PFSK-1 (cell line): ENCODE measurements at regions not wholly inside any gene's neighbourhood (a gene's known extent, or its start where the extent isn't known, plus 50 kb on each side); places are given as distances from the start of the nearest gene placed in this dataset.

ENCODE experiments used
- FOXP2 ChIP-seq: optimal IDR thresholded peaks from 2 replicates; pipeline ENCODE3; 2011; ENCODE audit warnings: borderline replicate concordance, control low read depth, inconsistent platforms; ENCODE audit not compliant: insufficient read depth; ENCODE audit errors: extremely low read length, extremely low read depth
- POLR2AphosphoS5 ChIP-seq: IDR thresholded peaks from 2 replicates; pipeline ENCODE4 v1.6.1; 2012; ENCODE audit warnings: low read depth, mild to moderate bottlenecking, control low read depth, low read length, moderate library complexity
- SIN3A ChIP-seq: IDR thresholded peaks from 2 replicates; pipeline ENCODE4 v1.6.1; 2012; ENCODE audit warnings: mild to moderate bottlenecking, low read length, moderate library complexity, borderline replicate concordance; ENCODE audit not compliant: insufficient read depth
- TAF1 ChIP-seq: IDR thresholded peaks from 2 replicates; pipeline ENCODE4 v1.6.1; 2012; ENCODE audit warnings: low read length, control low read depth, borderline replicate concordance; ENCODE audit not compliant: insufficient read depth
- TF ChIP-seq, protein P1 (sequence below), 2 experiments: IDR thresholded peaks; 2 replicates each; pipeline versions ENCODE4 v1.6.1 to v1.8.0; 2011 to 2012; ENCODE audit warnings: low read depth in 2 of 2, low read length in 2 of 2, control low read depth in 1 of 2, inconsistent platforms in 1 of 2, mild to moderate bottlenecking in 1 of 2, moderate library complexity in 1 of 2; ENCODE audit not compliant: insufficient read depth in 1 of 2

- no peak for TF ChIP-seq TAF1
- TF ChIP-seq, protein P1, sequence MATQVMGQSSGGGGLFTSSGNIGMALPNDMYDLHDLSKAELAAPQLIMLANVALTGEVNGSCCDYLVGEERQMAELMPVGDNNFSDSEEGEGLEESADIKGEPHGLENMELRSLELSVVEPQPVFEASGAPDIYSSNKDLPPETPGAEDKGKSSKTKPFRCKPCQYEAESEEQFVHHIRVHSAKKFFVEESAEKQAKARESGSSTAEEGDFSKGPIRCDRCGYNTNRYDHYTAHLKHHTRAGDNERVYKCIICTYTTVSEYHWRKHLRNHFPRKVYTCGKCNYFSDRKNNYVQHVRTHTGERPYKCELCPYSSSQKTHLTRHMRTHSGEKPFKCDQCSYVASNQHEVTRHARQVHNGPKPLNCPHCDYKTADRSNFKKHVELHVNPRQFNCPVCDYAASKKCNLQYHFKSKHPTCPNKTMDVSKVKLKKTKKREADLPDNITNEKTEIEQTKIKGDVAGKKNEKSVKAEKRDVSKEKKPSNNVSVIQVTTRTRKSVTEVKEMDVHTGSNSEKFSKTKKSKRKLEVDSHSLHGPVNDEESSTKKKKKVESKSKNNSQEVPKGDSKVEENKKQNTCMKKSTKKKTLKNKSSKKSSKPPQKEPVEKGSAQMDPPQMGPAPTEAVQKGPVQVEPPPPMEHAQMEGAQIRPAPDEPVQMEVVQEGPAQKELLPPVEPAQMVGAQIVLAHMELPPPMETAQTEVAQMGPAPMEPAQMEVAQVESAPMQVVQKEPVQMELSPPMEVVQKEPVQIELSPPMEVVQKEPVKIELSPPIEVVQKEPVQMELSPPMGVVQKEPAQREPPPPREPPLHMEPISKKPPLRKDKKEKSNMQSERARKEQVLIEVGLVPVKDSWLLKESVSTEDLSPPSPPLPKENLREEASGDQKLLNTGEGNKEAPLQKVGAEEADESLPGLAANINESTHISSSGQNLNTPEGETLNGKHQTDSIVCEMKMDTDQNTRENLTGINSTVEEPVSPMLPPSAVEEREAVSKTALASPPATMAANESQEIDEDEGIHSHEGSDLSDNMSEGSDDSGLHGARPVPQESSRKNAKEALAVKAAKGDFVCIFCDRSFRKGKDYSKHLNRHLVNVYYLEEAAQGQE (IDR thresholded peaks at IDR 0.05; ENCODE audit: insufficient read depth in 1 of 2, low read depth in 2 of 2, low read length in 2 of 2), result no peak
- TF ChIP-seq SIN3A, result no peak
- no peak for TF ChIP-seq FOXP2
- no peak for TF ChIP-seq POLR2AphosphoS5
These were observed 178.7 kb downstream of the SLIT2 start for GRCh38 chr4:20430259-20430941.

DNA sequence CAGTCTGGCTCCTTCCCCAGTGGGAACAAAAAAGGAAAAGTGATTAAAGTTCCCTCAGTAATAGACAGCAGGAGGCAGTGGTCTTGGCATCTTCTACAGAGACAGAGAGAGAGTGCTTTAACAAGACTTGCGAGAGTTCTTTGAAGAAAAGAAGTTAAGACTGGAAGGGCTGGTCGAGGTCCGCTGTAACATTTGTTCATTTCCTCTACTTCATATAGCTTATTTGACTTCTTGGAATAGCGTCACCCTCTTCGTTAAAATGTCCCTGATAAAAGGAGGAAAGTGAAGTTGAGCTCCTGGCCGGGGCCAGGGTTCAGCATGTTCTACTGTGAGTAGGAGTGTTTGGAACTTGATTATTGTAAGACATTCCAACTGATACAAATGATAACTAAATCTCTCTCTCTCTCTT lies 179.8 kb downstream of the SLIT2 start:
- TF ChIP-seq SIN3A (no peak), FOXP2 (no peak), TAF1 (no peak), POLR2AphosphoS5 (no peak)
- TF ChIP-seq, protein P1 (IDR thresholded peaks at IDR 0.05; ENCODE audit: insufficient read depth in 1 of 2, low read depth in 2 of 2, low read length in 2 of 2), result no peak

DNA sequence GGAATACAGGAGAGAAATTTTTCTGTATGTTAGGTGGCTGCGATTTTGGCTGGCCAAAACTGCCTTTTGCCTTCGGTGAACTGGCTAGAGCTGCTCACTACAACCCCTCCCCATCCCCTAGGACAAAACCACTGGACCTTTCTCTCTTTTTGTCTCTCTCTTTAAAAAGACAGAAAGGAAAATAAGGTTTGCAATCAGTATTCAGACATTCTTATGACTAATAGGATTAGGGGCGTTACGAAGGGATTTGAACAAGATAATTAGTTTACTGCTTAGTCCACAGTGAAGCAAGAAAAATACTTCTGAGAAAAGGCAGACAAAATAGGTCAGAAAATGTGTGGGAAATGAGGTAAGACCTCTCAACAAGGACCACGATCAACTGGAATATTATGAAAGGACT lies 180.4 kb downstream of the SLIT2 start:
- TF ChIP-seq, protein P1 (IDR thresholded peaks at IDR 0.05; ENCODE audit: insufficient read depth in 1 of 2, low read depth in 2 of 2, low read length in 2 of 2), result no peak
- TF ChIP-seq SIN3A, result no peak
- TF ChIP-seq FOXP2, result no peak
- no peak for TF ChIP-seq TAF1
- TF ChIP-seq POLR2AphosphoS5, result no peak

DNA sequence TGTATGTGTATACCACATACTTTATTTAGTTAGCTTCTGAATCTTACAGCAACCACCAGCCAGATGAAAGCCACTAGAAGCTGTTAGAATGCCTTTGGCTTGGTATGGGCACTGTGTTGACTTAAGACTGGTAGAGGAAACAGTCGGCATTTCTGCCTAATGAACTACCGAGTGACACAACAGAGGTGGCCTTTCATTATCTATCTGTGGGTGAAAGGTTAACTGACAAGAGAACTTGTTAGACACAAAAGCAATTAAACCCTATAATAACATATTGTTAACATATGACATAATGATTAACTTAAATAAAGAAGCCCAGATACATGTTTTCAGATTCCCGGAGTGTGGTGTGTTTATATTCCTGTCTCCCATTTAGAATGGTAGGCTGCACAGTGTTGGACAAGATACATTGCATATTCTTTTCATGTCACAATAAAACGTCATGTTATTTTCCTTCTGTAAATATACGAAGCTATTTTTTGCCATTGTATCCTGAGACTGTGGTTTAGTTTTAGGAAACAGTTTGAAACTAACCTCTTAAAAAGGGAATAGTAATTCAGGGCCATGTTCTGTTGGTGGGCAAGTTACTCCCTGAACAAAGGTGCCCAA lies 181.5 kb downstream of the SLIT2 start:
- TF ChIP-seq FOXP2 (no peak), SIN3A (no peak), TAF1 (no peak), POLR2AphosphoS5 (no peak)
- TF ChIP-seq, protein P1 (IDR thresholded peaks at IDR 0.05; ENCODE audit: insufficient read depth in 1 of 2, low read depth in 2 of 2, low read length in 2 of 2), result no peak
